ENCODE measurements at regions not wholly inside any gene's neighbourhood (a gene's known extent, or its start where the extent isn't known, plus 50 kb on each side); places are given as distances from the start of the nearest gene placed in this dataset.
A peak's percentile ranks its signal among the peaks of the same experiment; 100 is the strongest.
"Not testable (repeated sequence)": the region's sequence is repeated elsewhere in the genome, so short reads cannot be mapped to it uniquely, and the experiment has no call there.

- Mint-ChIP-seq H3K36me3 (ENCODE audit: low read depth) (no peaks in the 10 kb centered on the region), H3K4me3 (no peak overlapping the region), H3K4me1 (peaks cover 32% of the 10 kb centered on the region), H3K9me3 (no peaks in the 10 kb centered on the region), H3K27ac (peak overlapping the region in 2 of 3 experiments; percentile 22 to 74), H3K27me3 (ENCODE audit: low read depth) (no peaks in the 10 kb centered on the region)
- TF ChIP-seq, protein P1, sequence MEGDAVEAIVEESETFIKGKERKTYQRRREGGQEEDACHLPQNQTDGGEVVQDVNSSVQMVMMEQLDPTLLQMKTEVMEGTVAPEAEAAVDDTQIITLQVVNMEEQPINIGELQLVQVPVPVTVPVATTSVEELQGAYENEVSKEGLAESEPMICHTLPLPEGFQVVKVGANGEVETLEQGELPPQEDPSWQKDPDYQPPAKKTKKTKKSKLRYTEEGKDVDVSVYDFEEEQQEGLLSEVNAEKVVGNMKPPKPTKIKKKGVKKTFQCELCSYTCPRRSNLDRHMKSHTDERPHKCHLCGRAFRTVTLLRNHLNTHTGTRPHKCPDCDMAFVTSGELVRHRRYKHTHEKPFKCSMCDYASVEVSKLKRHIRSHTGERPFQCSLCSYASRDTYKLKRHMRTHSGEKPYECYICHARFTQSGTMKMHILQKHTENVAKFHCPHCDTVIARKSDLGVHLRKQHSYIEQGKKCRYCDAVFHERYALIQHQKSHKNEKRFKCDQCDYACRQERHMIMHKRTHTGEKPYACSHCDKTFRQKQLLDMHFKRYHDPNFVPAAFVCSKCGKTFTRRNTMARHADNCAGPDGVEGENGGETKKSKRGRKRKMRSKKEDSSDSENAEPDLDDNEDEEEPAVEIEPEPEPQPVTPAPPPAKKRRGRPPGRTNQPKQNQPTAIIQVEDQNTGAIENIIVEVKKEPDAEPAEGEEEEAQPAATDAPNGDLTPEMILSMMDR (IDR thresholded peaks at IDR 0.05; ENCODE audit: unreplicated experiment in 3 of 3): peak in 1 of 3 experiments; percentile 18
These were observed 96.3 kb upstream of the TANK start for GRCh38 chr2:161063946-161064306.

GRCh38 chr2:161067846-161068350 is 92.3 kb upstream of the TANK start:
- H3K27ac Mint-ChIP-seq: no peak overlapping the region
- H3K9me3 Mint-ChIP-seq: no peaks in the 10 kb centered on the region
- H3K4me1 Mint-ChIP-seq: peaks cover 18% of the 10 kb centered on the region
- no peaks in the 10 kb centered on the region for H3K27me3 Mint-ChIP-seq (ENCODE audit: low read depth)
- TF ChIP-seq, protein P1 (IDR thresholded peaks at IDR 0.05; ENCODE audit: unreplicated experiment in 3 of 3): no peak
- H3K4me3 Mint-ChIP-seq: no peak overlapping the region
- no peaks in the 10 kb centered on the region for H3K36me3 Mint-ChIP-seq (ENCODE audit: low read depth)

DNA sequence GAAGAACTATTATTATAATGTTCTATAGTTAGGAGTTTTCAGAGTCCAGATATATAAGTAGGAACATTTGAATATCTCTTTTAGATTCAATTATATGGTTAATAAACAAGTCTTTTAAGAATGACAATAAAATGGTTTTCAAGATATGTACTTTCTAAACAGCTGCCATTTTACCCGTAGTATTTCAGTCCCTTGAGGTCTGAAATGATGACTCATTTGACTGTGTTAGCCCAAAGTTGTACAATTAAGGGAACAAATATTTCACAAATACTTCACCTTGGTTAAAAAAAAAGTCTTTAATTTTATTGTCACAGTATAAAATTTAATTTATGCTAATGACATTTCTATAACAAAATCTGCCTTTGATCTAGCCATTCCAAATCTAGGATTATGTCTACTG is 91.6 kb upstream of the TANK start:
- TF ChIP-seq, protein P1 (IDR thresholded peaks at IDR 0.05; ENCODE audit: unreplicated experiment in 3 of 3): no peak
- Mint-ChIP-seq H3K4me3 (no peak overlapping the region), H3K36me3 (ENCODE audit: low read depth) (no peaks in the 10 kb centered on the region), H3K9me3 (no peaks in the 10 kb centered on the region), H3K4me1 (peaks cover 13% of the 10 kb centered on the region), H3K27me3 (ENCODE audit: low read depth) (no peaks in the 10 kb centered on the region), H3K27ac (no peak overlapping the region)

DNA sequence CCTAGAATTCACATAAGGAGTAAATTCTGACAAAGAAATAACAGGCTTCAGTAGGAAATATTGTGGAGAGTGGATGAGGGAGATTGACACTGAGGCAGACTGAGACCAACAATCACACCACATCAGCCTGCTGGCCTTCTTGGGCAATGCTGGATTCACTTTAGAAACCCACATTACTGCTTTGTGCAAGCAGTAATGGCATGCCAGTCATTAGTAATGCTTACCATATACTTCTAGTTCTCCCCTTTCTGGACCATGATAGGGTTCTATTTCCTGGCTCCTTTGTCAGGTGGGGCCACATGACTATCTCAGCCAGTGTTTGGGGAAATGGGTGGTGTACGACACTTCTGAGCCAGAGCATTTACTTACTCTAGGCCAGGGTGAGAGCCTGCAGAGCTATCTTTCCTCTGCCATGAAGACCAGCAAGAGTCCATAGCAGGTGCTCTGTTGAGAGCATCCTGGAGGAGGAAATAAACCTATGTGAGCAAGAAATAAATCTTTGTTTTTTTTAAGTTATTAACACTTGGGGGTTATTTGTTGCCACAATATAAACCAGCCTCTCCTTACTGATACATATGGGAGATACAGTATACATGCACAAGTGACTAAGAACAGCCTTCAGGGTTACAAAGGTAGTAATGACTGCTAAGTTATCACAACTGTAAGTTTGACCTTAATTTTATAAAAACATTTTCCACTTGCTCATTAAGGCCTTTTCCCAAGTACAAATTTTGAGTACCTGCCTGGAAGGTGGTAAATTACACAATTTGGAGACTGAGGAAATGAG is 89.3 kb upstream of the TANK start:
- TF ChIP-seq, protein P1 (IDR thresholded peaks at IDR 0.05; ENCODE audit: unreplicated experiment in 3 of 3): no peak
- Mint-ChIP-seq H3K4me3 (no peak overlapping the region), H3K27ac (no peak overlapping the region)

GRCh38 chr2:161072436-161072835 is 87.8 kb upstream of the TANK start:
- H3K4me3 Mint-ChIP-seq; H3K27ac Mint-ChIP-seq; H3K9me3 Mint-ChIP-seq; H3K36me3 Mint-ChIP-seq (ENCODE audit: low read depth); H3K27me3 Mint-ChIP-seq (ENCODE audit: low read depth); H3K4me1 Mint-ChIP-seq: not testable (repeated sequence)

More for the DNA sequence above, 89.3 kb upstream of the TANK start:
- Mint-ChIP-seq H3K36me3 (ENCODE audit: low read depth) (no peaks in the 10 kb centered on the region), H3K4me1 (peaks cover 11% of the 10 kb centered on the region), H3K27me3 (ENCODE audit: low read depth) (no peaks in the 10 kb centered on the region), H3K9me3 (no peaks in the 10 kb centered on the region)

DNA sequence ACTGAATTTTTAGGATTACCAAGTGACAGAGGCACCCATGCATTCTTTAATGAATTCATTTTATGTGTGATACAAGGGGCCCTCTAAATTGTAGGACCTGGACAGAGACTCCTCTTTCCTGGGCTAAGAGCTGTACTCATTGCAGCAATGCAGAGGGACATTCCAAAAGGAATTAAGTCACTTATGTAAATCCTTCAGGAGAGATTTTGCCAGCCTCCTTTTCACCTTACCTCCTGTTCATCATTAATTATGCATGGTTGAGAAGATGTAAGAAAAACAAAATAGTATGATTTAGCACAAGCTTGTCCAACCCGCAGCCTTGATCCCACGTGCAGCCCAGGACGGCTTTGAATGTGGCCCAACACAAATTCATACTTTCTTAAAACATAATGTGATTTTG is 84.5 kb upstream of the TANK start:
- TF ChIP-seq, protein P1 (IDR thresholded peaks at IDR 0.05; ENCODE audit: unreplicated experiment in 3 of 3): no peak
- H3K9me3 Mint-ChIP-seq: no peaks in the 10 kb centered on the region
- H3K36me3 Mint-ChIP-seq (ENCODE audit: low read depth): no peaks in the 10 kb centered on the region
- H3K4me3 Mint-ChIP-seq: no peak overlapping the region
- no peak overlapping the region for H3K27ac Mint-ChIP-seq
- no peaks in the 10 kb centered on the region for H3K27me3 Mint-ChIP-seq (ENCODE audit: low read depth)
- no peaks in the 10 kb centered on the region for H3K4me1 Mint-ChIP-seq

All from nephron (organoid).